GM19467 (cell line): ENCODE measurements at regions not wholly inside any gene's neighbourhood (a gene's known extent, or its start where the extent isn't known, plus 50 kb on each side); places are given as distances from the start of the nearest gene placed in this dataset.

Source experiments
- ATAC-seq: cut with Tn5 transposase; IDR thresholded peaks from one replicate; pipeline ENCODE4 v1.9.1; 2021; ENCODE audit warnings: mild to moderate bottlenecking, moderate library complexity; ENCODE audit not compliant: unreplicated experiment

- no peak for ATAC-seq
These were observed 88.8 kb upstream of the ZFP64 start for GRCh38 chr20:52280407-52280806.

GRCh38 chr20:52279706-52280105 lies 88.1 kb upstream of the ZFP64 start:
- no peak for ATAC-seq

- ATAC-seq = no peak
These were observed 83.7 kb upstream of the ZFP64 start for GRCh38 chr20:52275181-52275691.

GRCh38 chr20:52270696-52271095 lies 79.1 kb upstream of the ZFP64 start:
- no peak for ATAC-seq

GRCh38 chr20:52270001-52270606 lies 78.5 kb upstream of the ZFP64 start:
- no peak for ATAC-seq

- ATAC-seq = no peak
These were observed 77.7 kb upstream of the ZFP64 start for GRCh38 chr20:52269321-52269720.

- no peak for ATAC-seq
These were observed 76.7 kb upstream of the ZFP64 start for GRCh38 chr20:52268184-52268749.

- no peak for ATAC-seq
These were observed 75.8 kb upstream of the ZFP64 start for GRCh38 chr20:52267418-52267817.

- ATAC-seq = no peak
These were observed 72.2 kb upstream of the ZFP64 start for GRCh38 chr20:52263757-52264156.

GRCh38 chr20:52261792-52262191 lies 70.2 kb upstream of the ZFP64 start:
- ATAC-seq = no peak

- no peak for ATAC-seq
These were observed 67.7 kb upstream of the ZFP64 start for GRCh38 chr20:52259295-52259694.

GRCh38 chr20:52256454-52256853 lies 64.9 kb upstream of the ZFP64 start:
- no peak for ATAC-seq

GRCh38 chr20:52252664-52253063 lies 61.1 kb upstream of the ZFP64 start:
- ATAC-seq = no peak

GRCh38 chr20:52251827-52252226 lies 60.2 kb upstream of the ZFP64 start:
- ATAC-seq = no peak

GRCh38 chr20:52251136-52251700 lies 59.6 kb upstream of the ZFP64 start:
- no peak for ATAC-seq

GRCh38 chr20:52247548-52247947 lies 56.0 kb upstream of the ZFP64 start:
- ATAC-seq = no peak

GRCh38 chr20:52246366-52246765 lies 54.8 kb upstream of the ZFP64 start:
- no peak for ATAC-seq

GRCh38 chr20:52244702-52245101 lies 53.1 kb upstream of the ZFP64 start:
- ATAC-seq = no peak

- no peak for ATAC-seq
These were observed 51.0 kb upstream of the ZFP64 start for GRCh38 chr20:52242237-52243230.
